ENCODE measurements at regions not wholly inside any gene's neighbourhood (a gene's known extent, or its start where the extent isn't known, plus 50 kb on each side); places are given as distances from the start of the nearest gene placed in this dataset.
"Not testable (repeated sequence)": the region's sequence is repeated elsewhere in the genome, so short reads cannot be mapped to it uniquely, and the experiment has no call there.

DNA sequence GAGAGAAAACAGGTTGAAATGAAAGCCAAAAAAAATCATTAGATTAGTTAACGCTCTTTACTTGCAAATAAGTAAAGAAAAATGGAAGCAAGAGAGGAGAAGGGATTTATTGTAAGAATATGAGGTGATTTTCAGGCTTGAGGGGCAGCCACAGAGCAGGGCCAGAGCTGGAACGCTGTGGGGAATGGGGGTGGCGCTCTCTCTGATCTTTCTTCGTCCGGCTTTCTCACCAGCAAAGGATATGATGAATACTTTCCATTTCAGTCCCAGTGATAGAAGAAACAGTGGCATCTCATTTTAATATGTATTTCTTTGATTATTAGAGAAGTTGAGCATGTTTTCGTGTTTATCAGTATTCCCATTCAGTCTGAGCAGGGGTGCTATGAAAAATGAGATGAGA, 112.2 kb downstream of the SKIDA1 start:
- intact Hi-C loops (cut with DNase I) = no loop called here

DNA sequence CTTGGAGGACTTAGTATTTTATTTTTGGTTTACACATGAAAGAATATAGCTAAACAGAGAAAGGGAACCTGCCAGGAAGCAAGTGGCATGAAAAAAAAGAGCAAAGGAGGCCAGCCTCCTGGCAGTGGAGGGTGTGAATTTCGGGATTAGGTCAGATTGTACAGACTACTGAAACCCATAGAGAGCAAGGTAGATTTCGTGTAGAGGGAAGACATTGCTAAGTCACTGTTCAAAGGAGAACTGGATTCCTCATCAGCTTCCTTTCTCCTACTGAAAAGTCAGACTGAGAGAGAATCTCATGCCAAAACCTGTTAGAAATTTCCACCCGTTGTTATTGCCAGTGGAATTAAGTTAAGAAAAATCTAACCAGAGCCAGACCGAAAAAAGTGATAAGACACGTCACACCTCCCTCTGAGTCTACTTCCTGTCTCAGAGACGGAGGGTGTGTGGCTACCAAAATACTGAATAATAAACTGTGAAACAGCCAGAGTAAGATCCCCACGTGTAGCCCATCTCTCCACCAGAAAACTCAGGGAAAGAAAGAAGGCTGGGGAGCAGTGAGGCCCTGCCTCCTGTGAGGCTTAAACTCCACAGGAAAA, 118.8 kb downstream of the SKIDA1 start:
- DNase-seq = no peak
- intact Hi-C loops (cut with DNase I) = no loop called here

More for the DNA sequence above, 112.2 kb downstream of the SKIDA1 start:
- DNase-seq = peak in 1 of 10 donors; percentile 24

DNA sequence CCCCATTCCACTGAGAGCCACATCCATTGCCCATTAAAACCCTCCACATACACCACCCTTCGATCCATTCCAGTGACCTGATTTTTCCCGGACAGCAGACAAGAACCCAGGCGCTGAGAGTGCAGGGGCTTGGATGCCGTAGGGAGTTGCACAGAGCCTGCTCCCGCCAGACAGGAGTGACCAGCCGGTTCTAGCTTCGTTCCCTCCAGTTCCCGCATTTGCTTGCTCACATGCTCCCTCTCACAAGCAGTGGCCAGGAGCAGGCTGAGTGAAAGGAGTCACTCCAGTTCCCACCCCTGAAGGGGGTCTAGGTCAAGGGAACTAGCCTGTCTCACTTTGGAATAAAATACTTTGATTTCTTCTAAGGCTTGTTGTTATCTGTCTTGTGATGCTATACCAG, 119.5 kb downstream of the SKIDA1 start:
- no peak for DNase-seq
- intact Hi-C loops (cut with DNase I) = no loop called here

DNA sequence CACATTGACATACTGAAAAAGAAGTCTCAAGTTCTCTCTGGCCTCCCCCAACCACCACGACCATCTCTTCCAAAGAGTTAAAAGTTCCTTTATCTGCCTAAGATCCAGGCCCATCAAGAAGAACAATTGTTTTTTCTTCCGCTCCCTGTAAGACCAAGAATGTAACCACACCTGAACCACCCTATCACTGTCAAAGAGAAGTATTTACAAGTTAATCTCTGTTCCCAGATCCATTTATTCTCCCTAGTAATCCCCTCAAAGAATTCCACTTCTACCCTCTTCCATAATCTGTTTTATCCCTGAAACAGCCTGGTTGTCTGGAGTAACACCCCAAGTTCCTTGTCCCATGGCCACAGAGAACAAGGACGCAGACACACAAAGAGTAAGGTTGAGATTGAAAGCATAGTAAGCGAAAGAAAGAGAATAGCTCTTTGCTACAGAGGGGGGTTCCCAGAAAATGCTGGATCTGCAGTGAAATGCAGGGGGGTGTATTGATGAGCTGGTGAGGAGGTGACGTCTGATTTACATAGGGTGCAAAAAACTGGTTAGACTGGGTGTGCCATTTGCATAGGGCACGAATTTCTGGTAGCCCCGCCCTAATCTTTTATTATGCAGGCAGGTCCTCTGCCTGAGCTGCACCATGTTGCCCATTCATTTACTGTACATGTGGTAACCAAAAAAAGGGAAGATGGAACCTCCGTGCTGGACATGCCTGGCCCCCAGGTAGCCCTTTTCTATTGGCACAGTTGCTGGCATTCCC, 122.0 kb downstream of the SKIDA1 start:
- no peak for DNase-seq
- intact Hi-C loops (cut with DNase I) = no loop called here

DNA sequence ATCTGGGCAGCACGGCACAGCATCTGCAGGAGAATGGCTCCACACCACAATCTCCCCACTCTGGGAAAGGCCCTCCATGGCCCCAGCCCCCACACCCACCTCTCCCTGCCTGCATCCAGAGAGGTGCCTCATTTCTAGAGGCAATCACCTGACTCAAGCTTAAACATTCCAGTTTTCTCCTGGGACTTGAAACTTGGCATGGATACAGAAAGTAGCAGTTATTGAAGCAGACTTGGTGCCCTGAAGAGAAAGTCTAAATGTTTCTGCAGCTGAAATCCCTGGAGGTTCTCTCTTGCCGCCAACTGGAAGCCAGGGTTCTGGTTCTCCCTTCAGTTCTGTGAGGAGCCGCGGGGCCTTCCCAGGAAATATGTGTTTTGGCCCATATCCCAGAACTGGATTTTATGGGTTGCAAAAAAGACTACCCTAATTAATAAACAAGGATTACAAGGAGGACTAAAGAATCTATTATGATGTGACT, 122.8 kb downstream of the SKIDA1 start:
- intact Hi-C loops (cut with DNase I) = no loop called here
- DNase-seq = no peak

DNA sequence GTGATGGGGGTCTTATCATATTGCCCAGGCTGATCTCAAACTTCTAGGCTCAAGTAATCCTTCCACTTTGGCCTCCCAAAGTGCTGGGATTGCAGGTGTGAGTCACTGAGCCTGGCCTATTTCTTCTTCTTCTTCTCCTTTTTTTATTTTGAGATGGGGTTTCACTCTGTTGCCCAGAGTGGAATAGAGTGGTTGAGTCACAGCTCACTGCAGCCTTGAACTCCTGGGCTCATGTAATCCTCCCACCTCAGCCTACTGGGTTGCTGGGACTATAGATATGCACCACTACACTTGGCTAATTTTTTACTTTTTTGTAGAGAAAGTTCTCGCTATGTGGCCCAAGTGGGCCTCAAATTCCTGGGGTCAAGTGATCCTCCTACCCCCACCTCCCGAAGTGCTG, 124.3 kb downstream of the SKIDA1 start:
- intact Hi-C loops (cut with DNase I) = no loop called here
- no peak for DNase-seq

DNA sequence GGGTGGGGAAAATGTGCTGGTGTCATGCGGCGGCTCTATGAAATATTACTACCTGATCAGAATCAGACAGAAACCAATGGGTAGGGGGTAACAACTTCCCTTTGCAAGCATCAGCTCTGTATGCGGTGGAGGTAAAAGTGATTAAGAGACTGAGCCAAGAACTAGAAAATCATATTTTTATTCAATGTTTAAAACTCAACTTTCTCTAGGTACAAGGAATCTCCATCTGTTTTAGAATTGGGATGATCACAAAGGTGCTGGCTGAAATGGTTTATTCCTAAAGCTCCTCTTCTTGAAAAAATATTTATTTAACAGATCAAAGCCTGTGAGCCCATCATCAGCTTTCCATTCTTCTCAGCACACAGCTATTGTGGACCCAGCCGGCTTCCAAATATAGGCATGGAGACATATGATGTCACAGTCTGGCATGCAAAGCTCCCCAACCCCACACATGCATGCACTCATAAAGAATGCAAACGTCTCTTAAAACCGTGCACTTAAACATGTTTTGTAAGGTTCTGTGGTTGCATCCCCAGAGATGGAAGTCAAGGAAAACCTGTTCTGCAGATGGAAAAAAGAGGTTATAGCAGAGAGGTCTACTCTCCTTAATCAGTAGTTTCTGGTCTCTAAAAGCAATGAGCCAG, 126.0 kb downstream of the SKIDA1 start:
- intact Hi-C loops (cut with DNase I) = no loop called here
- DNase-seq = peak in 2 of 10 donors; percentile 8 to 11

DNA sequence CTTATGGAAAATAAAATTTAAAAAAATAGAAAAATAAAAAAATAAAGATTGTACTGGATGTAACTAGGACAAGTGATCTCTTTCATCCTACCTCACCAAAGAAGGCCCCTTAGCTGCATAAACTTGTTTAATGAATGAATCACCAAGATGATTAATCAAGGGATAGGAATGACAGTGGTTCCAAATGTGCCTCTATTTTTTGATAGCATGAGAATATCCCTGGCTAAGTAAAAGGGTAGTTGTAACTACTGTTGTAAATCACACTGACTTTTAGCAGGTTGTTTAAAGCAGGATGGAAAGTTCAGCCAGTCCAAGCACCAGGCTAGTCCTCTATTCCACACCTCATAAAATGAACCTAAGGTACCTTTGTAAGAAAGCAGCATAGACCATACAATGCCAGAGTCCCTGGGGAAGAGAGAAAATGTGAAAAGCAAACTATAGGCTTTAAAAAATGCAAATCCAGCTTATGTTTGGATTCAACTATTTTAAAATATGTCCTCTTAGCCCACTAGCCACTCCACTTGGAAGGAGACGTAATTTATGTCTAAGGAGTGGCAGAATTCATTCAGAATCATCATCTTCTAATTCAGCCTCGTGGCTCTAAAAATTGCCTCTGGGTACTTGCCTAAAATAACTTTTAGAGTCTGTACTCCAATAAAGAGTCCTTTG, 126.8 kb downstream of the SKIDA1 start:
- intact Hi-C loops (cut with DNase I) = no loop called here
- DNase-seq = no peak

DNA sequence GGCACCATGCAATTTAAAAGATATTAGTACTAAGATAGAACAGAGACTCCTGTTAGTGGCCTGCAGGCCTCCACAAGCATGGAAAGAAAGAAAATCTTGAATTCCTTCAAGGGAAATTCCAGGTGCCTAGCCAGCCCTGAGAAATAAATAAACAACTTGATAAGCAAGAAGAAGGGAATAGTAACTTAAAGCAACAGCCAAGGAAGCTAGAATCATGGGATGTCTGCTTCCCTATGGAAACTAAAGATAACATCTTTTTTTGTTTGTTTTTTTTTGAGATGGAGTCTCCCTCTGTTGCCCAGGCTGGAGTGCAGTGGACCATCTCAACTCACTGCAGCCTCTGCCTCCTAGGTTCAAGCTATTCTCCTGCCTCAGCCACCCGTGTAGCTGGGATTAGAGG, 128.6 kb downstream of the SKIDA1 start:
- DNase-seq = no peak
- intact Hi-C loops (cut with DNase I) = no loop called here

DNA sequence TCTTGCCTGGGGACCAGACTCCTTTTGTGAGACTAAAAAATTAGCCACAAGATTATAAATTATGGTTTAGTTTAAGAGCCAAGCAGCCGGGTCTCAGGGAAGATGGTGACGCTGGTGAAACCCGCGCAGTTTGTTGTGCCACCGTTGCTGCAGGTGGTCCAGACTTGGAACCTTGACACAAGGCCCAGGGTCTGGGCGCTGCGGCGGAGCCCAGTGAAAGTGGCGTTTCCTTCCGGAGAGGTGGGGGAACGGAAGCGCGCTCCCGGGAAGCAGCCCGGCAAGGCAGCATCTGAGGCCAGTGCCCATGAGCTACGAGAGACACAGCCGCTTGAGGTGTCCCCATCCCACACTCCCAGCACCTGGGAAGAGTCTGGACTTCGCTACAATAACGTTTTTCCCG, 131.6 kb downstream of the SKIDA1 start:
- intact Hi-C loops (cut with DNase I) = no loop called here

DNA sequence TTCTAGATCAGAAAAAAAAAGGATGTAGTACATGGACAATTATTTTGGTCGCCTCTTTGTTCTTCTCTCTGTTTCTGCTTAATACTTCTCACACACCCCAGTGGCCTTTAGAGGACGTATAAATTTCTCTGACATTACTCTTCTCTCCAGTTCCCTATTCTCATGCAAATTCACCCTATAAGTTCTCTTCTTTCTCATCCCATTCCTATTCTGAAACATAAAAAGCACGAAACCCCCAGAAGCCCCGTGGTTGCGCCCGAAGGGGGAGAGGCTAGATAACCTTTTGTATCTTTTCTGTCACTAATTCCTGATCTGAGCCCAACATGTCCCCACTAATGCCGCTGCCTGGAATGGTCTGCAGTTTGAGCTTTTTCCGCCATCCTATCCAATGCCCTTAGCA, 136.9 kb downstream of the SKIDA1 start:
- DNase-seq = no peak
- intact Hi-C loops (cut with DNase I) = no loop called here

More for the DNA sequence above, 131.6 kb downstream of the SKIDA1 start:
- no peak for DNase-seq

DNA sequence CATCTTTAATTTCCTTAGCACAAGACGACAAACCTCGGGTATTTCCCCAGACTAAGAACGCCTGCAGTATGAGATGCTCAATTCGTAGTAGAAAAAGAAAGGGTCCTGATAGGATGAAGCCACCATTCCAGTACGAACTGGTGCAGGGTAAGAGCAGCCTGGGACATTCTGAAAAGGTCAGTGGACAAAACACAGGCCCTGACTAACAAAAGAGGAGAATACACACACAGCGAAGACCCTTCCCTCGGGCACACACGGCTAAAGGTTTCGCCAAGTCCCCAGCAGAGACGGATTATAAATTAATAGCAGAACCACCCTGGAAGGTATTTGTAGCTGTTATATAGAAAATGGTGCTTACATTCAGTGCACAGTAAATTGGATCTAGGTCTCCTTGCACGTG, 137.6 kb downstream of the SKIDA1 start:
- DNase-seq = no peak
- intact Hi-C loops (cut with DNase I) = no loop called here

DNA sequence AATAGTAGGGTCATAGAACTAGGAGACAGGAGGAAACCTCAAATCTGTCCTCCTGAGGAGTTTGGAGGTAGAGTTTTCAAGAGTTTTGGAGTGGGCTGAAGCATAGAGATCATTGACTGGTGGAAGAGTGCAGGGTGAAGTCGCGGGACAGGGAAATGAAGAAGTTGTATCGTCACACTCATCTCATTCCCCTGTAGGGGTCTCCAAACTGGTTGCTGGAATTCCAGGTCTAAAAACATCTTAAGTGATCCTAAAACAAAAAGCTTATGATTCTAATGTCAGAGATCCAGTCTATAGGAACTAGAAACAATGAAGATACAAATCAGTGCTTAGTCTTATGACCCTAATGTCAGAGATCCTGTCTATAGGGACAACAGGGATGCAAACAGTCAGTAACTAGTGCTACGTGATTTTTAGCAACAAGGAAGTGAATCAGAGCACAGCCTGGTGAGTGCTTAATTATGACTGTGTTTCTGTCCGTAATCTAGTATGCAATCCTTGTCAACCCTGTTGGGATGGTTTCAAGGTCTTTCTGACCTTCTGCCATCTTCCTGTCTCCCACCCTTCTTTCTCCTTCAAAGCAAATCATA, 139.4 kb downstream of the SKIDA1 start:
- intact Hi-C loops (cut with DNase I) = no loop called here
- DNase-seq = no peak

DNA sequence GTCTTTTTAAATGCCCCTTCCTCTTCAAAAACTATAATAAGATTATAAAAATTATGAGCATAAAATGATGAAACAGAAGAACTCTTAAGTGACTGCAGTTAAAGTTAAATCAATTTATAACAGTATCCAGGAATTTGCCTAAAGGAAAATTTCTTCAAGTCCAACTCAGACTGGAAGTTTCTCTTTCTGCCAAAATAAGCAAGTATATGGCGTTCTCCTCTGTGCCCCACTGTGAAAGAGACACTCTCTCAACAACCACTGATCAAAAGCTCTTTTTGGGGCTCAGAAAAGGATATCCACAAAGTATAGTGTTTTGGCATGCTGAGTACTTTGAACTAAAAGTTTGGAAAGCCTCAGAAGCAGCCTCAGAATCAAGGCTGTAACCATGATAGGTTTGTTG, 139.9 kb downstream of the SKIDA1 start:
- intact Hi-C loops (cut with DNase I) = no loop called here

DNA sequence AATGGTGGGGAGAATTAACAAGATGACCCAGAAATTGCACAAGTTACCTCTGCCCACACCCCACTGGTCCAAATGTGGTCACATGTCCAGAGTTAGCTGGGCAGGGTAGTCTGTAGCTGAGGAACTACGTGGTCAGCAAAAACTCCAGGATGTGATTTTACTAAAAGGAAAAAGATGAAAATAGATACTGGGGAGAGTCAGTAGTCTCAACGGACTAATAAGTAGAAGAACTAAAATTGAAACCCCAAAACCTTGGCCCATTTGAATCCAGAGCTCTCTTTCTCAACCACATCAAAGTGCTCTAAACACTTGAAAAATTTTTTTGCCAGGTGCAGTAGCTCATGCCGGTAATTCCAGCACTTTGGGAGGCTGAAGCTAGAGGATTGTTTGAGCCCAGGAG, 146.3 kb downstream of the SKIDA1 start:
- intact Hi-C loops (cut with DNase I) = no loop called here
- DNase-seq = no peak

More for the DNA sequence above, 139.9 kb downstream of the SKIDA1 start:
- DNase-seq = no peak

DNA sequence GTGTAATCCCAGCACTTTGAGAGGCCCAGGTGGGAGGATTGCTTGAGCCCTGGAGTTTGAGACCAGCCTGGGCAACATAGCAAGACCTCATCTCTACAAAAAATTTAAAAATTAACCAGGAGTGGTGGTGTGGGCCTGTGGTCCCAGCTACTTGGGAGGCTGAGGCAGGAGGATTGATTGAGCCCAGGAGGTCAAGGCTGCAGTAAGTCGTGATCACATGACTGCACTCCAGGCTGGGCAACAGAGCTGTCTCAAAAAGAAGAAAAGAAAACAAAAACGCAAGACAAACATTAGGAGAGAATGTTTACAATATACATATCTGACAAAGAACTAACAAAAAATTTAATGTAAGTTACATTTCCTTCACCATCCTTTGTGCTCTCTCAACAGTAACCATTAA, 150.2 kb downstream of the SKIDA1 start:
- intact Hi-C loops (cut with DNase I); DNase-seq: not testable (repeated sequence)

DNA sequence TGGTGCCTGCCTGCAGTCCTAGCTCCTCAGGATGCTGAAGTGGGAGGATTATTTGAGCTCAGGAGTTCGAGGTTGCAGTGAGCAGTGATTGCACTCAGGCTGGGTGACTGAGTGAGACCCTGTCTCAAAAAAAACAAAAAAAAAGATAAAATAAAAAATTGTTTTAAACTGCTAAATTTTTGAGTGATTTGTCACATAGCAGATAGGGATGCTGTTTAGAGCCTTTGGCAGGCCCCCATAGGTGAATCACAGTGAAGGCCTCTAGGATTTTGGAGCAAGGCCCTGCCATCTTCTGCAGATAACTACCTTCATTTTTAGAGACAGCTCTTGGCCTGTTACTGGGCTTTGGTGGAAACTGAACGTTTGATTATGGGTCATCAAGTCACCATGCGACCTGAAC, 151.6 kb downstream of the SKIDA1 start:
- DNase-seq; intact Hi-C loops (cut with DNase I): not testable (repeated sequence)

DNA sequence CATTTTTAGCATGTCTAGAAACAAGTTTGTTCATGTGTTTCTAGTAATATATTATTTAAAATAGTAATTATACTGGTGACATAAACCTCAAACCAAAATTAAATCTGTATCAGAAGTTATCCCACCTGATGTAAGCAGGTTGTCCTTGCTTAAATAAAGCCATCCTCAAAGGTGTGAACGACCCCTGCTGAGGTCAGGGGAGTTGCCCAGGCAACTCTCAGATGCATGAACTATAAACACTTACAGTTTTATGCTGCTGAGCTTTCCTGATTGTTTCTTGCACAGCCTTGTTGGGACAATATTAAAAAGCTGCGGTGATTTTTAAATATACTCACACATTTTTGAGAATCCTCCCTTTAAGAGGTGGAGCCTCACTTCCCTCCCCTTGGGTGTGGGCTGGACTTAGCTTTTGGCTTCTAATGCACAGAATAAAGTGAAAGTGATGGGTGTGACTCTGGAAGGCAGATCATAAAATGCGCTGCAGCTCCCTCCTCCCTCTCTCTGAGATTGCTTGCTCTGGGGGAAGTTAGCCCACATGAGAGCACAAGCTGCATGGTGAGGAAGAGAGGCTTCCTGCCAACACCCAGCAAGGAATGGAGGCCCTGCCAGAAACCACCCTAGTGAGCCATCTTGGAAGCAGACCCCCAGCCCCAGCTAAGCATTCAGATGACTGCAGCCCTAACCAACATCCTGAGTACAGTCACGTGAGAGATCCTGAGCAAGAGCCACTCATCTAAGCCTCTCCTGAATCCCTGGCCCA, 152.7 kb downstream of the SKIDA1 start:
- DNase-seq = no peak

DNA sequence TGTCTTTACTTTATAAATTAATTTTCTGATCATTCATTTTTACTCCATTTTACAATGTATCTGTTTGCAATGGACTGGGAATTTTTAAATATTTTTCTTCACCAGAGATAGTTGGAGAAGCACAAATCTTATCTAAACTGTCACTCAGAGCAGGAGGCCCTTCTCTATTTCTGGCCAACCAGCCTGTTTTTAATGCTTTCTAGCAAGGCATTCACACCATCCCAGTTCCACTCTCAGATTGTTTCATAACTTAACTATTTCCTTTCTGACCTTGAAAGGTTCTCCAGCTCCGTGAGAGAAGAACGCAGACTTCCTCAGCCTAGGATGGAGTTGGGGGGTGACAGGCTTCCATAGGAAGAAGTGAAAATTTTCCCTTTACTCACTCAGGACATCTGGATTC, 155.8 kb downstream of the SKIDA1 start:
- intact Hi-C loops (cut with DNase I) = no loop called here
- no peak for DNase-seq

More for the DNA sequence above, 152.7 kb downstream of the SKIDA1 start:
- intact Hi-C loops (cut with DNase I) = no loop called here

Measured in posterior cingulate gyrus (tissue), 11 donors.